Hepatocyte (in vitro differentiated cells): ENCODE measurements at regions not wholly inside any gene's neighbourhood (a gene's known extent, or its start where the extent isn't known, plus 50 kb on each side); places are given as distances from the start of the nearest gene placed in this dataset.

ENCODE experiments used
- CTCF ChIP-seq: fragments of 200-600 bp; sonication (generic); IDR thresholded peaks from 2 replicates; pipeline ENCODE4 v1.5.1; 2016; ENCODE audit warnings: antibody characterized with exemption, mild to moderate bottlenecking; ENCODE audit not compliant: poor library complexity
- EZH2 ChIP-seq: fragments of 200-600 bp; sonication (generic); IDR thresholded peaks from 2 replicates; pipeline ENCODE4 v1.6.1; 2016; ENCODE audit warnings: antibody characterized with exemption, mild to moderate bottlenecking, borderline replicate concordance
- EZH2phosphoT487 ChIP-seq: fragments of 200-600 bp; sonication (generic); IDR thresholded peaks from one replicate; pipeline ENCODE4 v1.6.1; 2018; ENCODE audit warnings: antibody characterized with exemption, mild to moderate bottlenecking, low read depth, moderate library complexity; ENCODE audit not compliant: unreplicated experiment, severe bottlenecking

GRCh38 chr17:52212851-52213250, 54.3 kb upstream of the CA10 start:
- TF ChIP-seq CTCF: no peak
- TF ChIP-seq EZH2: no peak
- TF ChIP-seq EZH2phosphoT487: no peak
